ENCODE measurements at regions not wholly inside any gene's neighbourhood (a gene's known extent, or its start where the extent isn't known, plus 50 kb on each side); places are given as distances from the start of the nearest gene placed in this dataset.

DNA sequence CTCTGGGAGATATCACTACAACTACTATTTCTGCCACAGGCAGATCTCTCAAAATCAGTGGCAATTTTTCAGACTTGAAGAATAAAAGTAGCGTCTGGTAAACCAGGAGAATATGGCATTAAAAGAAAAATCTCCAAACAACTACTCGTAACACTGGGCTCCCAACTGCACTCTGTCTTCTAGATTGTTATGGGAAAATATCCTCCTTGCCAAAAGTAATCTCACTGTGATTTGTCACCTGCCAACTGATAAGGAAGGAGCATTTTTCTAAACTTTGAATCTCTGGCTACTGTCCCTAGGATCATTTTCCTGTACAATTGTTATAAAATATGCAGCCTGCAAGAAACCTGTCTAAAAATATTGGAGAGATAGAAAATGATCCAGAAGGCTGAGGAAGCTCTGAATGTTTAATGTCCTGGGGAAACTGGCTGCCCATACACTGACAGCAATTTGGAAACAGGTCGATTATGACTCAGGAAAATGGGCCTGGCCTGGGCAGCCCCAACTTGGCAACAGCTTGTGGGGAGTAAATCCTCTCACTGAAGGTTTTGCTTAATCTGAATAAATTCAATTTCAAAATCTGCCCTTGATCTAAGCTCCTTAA lies 90.5 kb upstream of the DBX1 start:
- TF ChIP-seq, protein P1, sequence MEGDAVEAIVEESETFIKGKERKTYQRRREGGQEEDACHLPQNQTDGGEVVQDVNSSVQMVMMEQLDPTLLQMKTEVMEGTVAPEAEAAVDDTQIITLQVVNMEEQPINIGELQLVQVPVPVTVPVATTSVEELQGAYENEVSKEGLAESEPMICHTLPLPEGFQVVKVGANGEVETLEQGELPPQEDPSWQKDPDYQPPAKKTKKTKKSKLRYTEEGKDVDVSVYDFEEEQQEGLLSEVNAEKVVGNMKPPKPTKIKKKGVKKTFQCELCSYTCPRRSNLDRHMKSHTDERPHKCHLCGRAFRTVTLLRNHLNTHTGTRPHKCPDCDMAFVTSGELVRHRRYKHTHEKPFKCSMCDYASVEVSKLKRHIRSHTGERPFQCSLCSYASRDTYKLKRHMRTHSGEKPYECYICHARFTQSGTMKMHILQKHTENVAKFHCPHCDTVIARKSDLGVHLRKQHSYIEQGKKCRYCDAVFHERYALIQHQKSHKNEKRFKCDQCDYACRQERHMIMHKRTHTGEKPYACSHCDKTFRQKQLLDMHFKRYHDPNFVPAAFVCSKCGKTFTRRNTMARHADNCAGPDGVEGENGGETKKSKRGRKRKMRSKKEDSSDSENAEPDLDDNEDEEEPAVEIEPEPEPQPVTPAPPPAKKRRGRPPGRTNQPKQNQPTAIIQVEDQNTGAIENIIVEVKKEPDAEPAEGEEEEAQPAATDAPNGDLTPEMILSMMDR (IDR thresholded peaks at IDR 0.05; ENCODE audit: low read depth, low read length), result no peak
- DNase-seq (ENCODE audit: extremely low read depth, low read depth), result no peak

DNA sequence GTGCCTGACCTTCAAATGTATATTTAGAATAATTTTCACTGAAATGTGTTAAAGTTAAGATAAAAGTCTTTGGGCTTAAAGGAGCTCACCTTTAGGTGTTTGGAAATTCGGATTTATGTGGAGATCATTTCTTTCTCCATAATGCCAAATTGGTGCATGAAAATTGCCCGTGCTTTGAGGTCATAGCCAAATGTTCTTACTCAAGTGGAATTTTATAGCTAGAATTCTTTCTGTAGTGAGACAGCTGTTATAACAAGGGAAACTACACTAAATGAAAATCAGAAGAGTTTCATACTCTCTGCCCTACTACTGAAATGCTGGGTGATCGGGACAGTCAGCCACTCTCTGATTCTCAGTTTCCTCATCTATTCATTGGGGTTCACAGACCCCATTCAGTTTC lies 89.5 kb upstream of the DBX1 start:
- TF ChIP-seq, protein P1 (IDR thresholded peaks at IDR 0.05; ENCODE audit: low read depth, low read length), result no peak
- no peak for DNase-seq (ENCODE audit: extremely low read depth, low read depth)

DNA sequence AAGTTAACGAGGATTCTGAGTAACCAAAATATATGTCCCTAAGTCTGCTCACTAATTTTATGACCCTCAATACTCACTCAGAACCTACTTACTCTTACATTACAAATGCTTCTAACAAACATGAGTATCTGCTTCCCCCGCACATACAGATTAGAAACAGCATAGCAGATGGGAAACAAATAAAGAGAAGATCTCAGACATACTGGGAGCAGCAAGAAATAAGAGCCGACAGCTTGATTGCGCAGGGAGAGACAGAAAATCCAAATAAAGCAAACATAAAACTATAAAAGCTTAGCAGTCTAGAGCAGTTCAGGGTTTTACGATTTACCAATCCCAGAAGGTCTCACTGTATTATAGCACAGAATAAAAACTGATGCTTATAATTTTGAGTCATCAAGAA lies 89.1 kb upstream of the DBX1 start:
- no peak for DNase-seq (ENCODE audit: extremely low read depth, low read depth)
- TF ChIP-seq, protein P1 (IDR thresholded peaks at IDR 0.05; ENCODE audit: low read depth, low read length), result no peak

DNA sequence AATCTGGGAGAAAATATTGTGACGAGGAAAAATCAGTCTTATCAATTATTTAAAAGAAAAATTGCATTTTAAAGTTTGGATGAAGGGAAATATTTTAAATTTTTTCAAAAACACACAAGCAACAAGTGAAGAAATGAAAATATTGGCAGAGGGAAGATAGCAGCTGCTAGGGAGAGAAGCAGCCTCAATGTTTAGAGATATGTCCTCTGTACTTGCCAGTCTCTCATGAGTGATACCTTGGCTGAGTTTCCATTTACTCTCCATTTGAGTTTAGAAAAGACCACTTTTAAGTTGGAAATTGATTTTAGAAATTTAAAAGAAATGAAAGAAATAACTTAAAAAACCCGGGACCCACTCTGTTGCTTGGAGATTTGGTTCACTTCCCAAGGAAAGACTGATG lies 88.6 kb upstream of the DBX1 start:
- TF ChIP-seq, protein P1 (IDR thresholded peaks at IDR 0.05; ENCODE audit: low read depth, low read length), result no peak
- no peak for DNase-seq (ENCODE audit: extremely low read depth, low read depth)

DNA sequence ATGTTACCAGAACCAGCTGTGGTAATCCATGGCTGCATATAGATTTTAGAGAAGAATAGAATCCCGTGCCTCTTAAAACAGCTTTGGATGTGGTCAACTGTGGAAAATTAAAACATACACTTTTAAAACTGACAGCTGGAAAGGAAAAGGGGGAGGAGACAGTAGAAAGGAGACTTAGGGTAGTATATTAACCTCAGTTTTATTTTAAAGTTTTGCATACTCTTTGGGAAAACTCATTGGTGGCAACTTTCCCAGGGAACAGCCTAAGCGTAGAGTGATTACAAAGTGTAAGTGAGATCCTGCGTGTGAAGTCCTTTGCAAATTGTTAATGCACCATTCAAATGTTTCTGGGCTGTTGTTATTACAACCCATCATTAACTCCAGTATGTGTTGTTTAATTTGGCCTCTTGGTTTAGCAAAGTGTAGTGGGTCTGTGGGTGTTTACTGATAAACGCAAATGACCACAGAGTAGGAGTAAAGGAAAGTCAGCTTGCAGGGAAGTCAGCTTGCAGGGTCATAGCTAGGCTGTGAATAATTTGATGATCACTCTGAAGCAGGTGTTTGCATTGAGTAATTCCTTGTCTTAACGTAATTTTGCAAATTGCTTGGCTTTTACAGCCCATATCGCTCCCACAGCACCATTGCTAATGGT lies 88.0 kb upstream of the DBX1 start:
- TF ChIP-seq, protein P1 (IDR thresholded peaks at IDR 0.05; ENCODE audit: low read depth, low read length), result no peak
- no peak for DNase-seq (ENCODE audit: extremely low read depth, low read depth)

DNA sequence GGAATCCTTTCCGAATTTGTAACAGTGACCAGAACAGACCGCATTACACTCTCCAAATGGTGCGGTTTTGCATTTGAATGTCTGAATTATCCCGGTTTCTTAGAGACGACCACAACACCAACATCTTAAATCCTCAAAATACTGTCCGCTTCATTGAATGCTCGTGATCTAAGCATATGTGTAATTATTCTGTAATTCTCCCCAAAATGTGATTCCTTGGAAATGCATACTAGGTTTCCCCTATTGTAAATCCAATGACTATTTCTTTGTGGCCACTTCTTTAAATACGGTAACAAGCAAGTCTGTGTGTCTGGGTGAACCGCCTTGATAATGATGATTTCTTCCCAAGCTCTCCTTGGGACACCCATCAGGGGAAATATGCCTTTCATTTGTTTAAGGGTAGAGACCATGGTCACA lies 87.3 kb upstream of the DBX1 start:
- no peak for DNase-seq (ENCODE audit: extremely low read depth, low read depth)
- TF ChIP-seq, protein P1 (IDR thresholded peaks at IDR 0.05; ENCODE audit: low read depth, low read length), result no peak

DNA sequence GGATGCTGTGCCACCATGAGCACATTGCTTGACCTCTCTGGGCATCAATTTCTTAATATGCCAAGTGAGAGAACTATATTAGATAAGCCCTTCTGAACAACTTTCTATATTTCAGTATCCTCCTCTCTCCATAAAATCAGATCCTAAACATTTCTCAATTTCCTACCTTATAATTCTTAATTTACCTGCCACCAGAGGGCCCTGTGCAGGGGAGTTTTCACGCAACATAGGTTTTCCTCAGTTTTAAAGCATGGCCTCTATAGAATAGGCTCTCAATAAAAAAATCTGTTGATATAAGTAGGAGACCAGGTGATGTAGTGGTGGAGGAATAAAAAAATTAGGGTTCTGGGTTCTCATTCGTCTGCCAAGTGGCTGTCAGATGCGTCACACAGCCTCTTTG lies 83.7 kb upstream of the DBX1 start:
- DNase-seq (ENCODE audit: extremely low read depth, low read depth), result no peak
- TF ChIP-seq, protein P1 (IDR thresholded peaks at IDR 0.05; ENCODE audit: low read depth, low read length), result peak; percentile 7

All from AG09319 (cell line).